Psoas muscle (tissue), 7 donors: ENCODE measurements at regions not wholly inside any gene's neighbourhood (a gene's known extent, or its start where the extent isn't known, plus 50 kb on each side); places are given as distances from the start of the nearest gene placed in this dataset.

Experiments used
- ATAC-seq, 4 donors: fragments of 200-7000 bp; cut with Tn5 transposase; one replicate each; pipeline ENCODE4 v1.9.1; 2020; ENCODE audit warnings: moderate library complexity in 3 of 4, mild to moderate bottlenecking in 2 of 4
- DNase-seq, 2 donors: peaks; one replicate each; pipeline ENCODE4 v3.0.0-alpha.2; 2020
- H3K27ac ChIP-seq: fragments of 200-600 bp; one replicate; pipeline ENCODE4 v1.8.0; 2022
- H3K27me3 ChIP-seq, 3 donors: fragments of 200-600 bp in 1 of 3; one replicate each; pipeline versions ENCODE4 v1.6.1 to v1.8.0; 2013 to 2022; ENCODE audit warnings: low read length in 2 of 3, mild to moderate bottlenecking in 2 of 3, moderate library complexity in 1 of 3; ENCODE audit not compliant: insufficient read depth in 3 of 3
- H3K36me3 ChIP-seq, 2 donors: fragments of 200-600 bp in 1 of 2; one replicate each; pipeline versions ENCODE4 v1.6.1 to v1.8.0; 2013 to 2022; ENCODE audit warnings: low read depth in 1 of 2, mild to moderate bottlenecking in 1 of 2, moderate library complexity in 1 of 2; ENCODE audit not compliant: insufficient read depth in 1 of 2
- H3K4me1 ChIP-seq: fragments of 200-600 bp; one replicate; pipeline ENCODE4 v1.8.0; 2022
- H3K4me3 ChIP-seq: fragments of 200-600 bp; one replicate; pipeline ENCODE4 v1.8.0; 2022; ENCODE audit warnings: mild to moderate bottlenecking
- H3K9me3 ChIP-seq: fragments of 200-600 bp; one replicate; pipeline ENCODE4 v1.8.0; 2022
- CTCF ChIP-seq: fragments of 200-600 bp; IDR thresholded peaks from one replicate; pipeline ENCODE4 v1.8.0; 2022; ENCODE audit warnings: antibody characterized with exemption
- WGBS, 3 donors: extraction: QIAGEN DNeasy Blood & Tissue Kit; methylation state at CpG; one replicate each; pipeline versions ENCODE4 v1.1.6 to v1.1.7; 2013; 5-methylcytosine and 5-hydroxymethylcytosine counted together
- intact Hi-C, 2 donors: fragments of 100-400 bp; cut with DNase I; formaldehyde crosslinking; loops; one replicate each; pipeline versions ENCODE4 v1.11.0 to v1.14.2; 2022
- donor health status: healthy with polysubstance abuse.
- donor health status: DM: no; HTN: no; CAD: no; lungs with moderate emphysema.
- donor health status: Bipolar disorder and iron deficiency.
- donor health status: healthy.
- donor health status: DM: yes; HTN: yes; CAD: no.
- donor health status: DM: no; HTN: no; CAD: no.
- donor health status: DM: yes; HTN: yes; CAD: no.

- Histone ChIP-seq H3K4me3 (no peak overlapping the region), H3K36me3 (no peaks in the 10 kb centered on the region), H3K27ac (no peak overlapping the region), H3K27me3 (no peaks in the 10 kb centered on the region), H3K9me3 (no peaks in the 10 kb centered on the region), H3K4me1 (no peaks in the 10 kb centered on the region)
- no peak for ATAC-seq
- no peak for DNase-seq
- TF ChIP-seq CTCF = no peak
- intact Hi-C loops = no loop called here
Measured at GRCh38 chr2:194495046-194495445, 1162.0 kb upstream of the SLC39A10 start.

GRCh38 chr2:194494401-194494800, 1162.6 kb upstream of the SLC39A10 start:
- Histone ChIP-seq H3K27me3 (no peaks in the 10 kb centered on the region), H3K9me3 (no peaks in the 10 kb centered on the region), H3K27ac (no peak overlapping the region), H3K4me3 (no peak overlapping the region), H3K4me1 (no peaks in the 10 kb centered on the region), H3K36me3 (no peaks in the 10 kb centered on the region)
- DNase-seq (no peak), ATAC-seq (no peak)
- intact Hi-C loops = no loop called here
- no peak for TF ChIP-seq CTCF

GRCh38 chr2:194491409-194492115, 1165.5 kb upstream of the SLC39A10 start:
- no peak for TF ChIP-seq CTCF
- 51 to 61% (median 55%) methylated on average over 2 of the region's 2 CpGs for WGBS, 3 donors
- ATAC-seq (no peak), DNase-seq (no peak)
- Histone ChIP-seq H3K36me3 (no peaks in the 10 kb centered on the region), H3K27me3 (no peaks in the 10 kb centered on the region), H3K4me3 (no peak overlapping the region), H3K27ac (no peak overlapping the region), H3K9me3 (no peaks in the 10 kb centered on the region), H3K4me1 (no peaks in the 10 kb centered on the region)
- intact Hi-C loops = no loop called here

- TF ChIP-seq CTCF = no peak
- H3K9me3 ChIP-seq = no peaks in the 10 kb centered on the region
- no peaks in the 10 kb centered on the region for H3K27me3 ChIP-seq
- intact Hi-C loops = no loop called here
- DNase-seq (no peak), ATAC-seq (no peak)
- no peaks in the 10 kb centered on the region for H3K36me3 ChIP-seq
- no peak overlapping the region for H3K4me3 ChIP-seq
- H3K27ac ChIP-seq = no peak overlapping the region
- 29 to 53% (median 32%) methylated on average over 4 of the region's 4 CpGs for WGBS, 3 donors
- H3K4me1 ChIP-seq = no peaks in the 10 kb centered on the region
Measured at GRCh38 chr2:194486326-194486725, 1170.7 kb upstream of the SLC39A10 start.

GRCh38 chr2:194483041-194483440, 1174.0 kb upstream of the SLC39A10 start:
- TF ChIP-seq CTCF = no peak
- no peak overlapping the region for H3K4me3 ChIP-seq
- H3K36me3 ChIP-seq = no peaks in the 10 kb centered on the region
- no peak for DNase-seq
- 38 to 52% (median 46%) methylated on average over 1 of the region's 1 CpG for WGBS, 3 donors
- H3K4me1 ChIP-seq = no peaks in the 10 kb centered on the region
- intact Hi-C loops = no loop called here
- H3K27me3 ChIP-seq = no peaks in the 10 kb centered on the region
- H3K9me3 ChIP-seq = no peaks in the 10 kb centered on the region
- ATAC-seq = no peak
- H3K27ac ChIP-seq = no peak overlapping the region
